CD4-positive, alpha-beta T cell treated with Interleukin-4 for 1 hour (primary cell): ENCODE measurements at regions not wholly inside any gene's neighbourhood (a gene's known extent, or its start where the extent isn't known, plus 50 kb on each side); places are given as distances from the start of the nearest gene placed in this dataset.

Experiments used
- DNase-seq, 2 donors: peaks; one replicate each; pipeline ENCODE4 v3.0.0-alpha.2; 2020 to 2022

- DNase-seq, result no peak
These were observed 59.6 kb upstream of the CDH13 start for GRCh38 chr16:82567175-82567574.

- no peak for DNase-seq
These were observed 63.4 kb upstream of the CDH13 start for GRCh38 chr16:82563401-82563800.

- no peak for DNase-seq
These were observed 64.5 kb upstream of the CDH13 start for GRCh38 chr16:82562183-82562683.

GRCh38 chr16:82560805-82561325 lies 65.9 kb upstream of the CDH13 start:
- DNase-seq, result no peak

GRCh38 chr16:82544378-82545160 lies 82.2 kb upstream of the CDH13 start:
- no peak for DNase-seq

- no peak for DNase-seq
These were observed 84.1 kb upstream of the CDH13 start for GRCh38 chr16:82542714-82543113.

- no peak for DNase-seq
These were observed 85.7 kb upstream of the CDH13 start for GRCh38 chr16:82541103-82541502.

- no peak for DNase-seq
These were observed 91.0 kb upstream of the CDH13 start for GRCh38 chr16:82535764-82536163.

- DNase-seq, result no peak
These were observed 91.5 kb upstream of the CDH13 start for GRCh38 chr16:82535262-82535661.

GRCh38 chr16:82533189-82533588 lies 93.6 kb upstream of the CDH13 start:
- DNase-seq, result no peak

- no peak for DNase-seq
These were observed 95.9 kb upstream of the CDH13 start for GRCh38 chr16:82530883-82531282.

- no peak for DNase-seq
These were observed 99.7 kb upstream of the CDH13 start for GRCh38 chr16:82527101-82527500.

GRCh38 chr16:82524976-82525375 lies 101.8 kb upstream of the CDH13 start:
- no peak for DNase-seq

GRCh38 chr16:82523815-82524214 lies 103.0 kb upstream of the CDH13 start:
- DNase-seq, result no peak

GRCh38 chr16:82522026-82522425 lies 104.7 kb upstream of the CDH13 start:
- DNase-seq, result no peak

- DNase-seq, result no peak
These were observed 108.0 kb upstream of the CDH13 start for GRCh38 chr16:82518811-82519210.

- DNase-seq, result no peak
These were observed 112.5 kb upstream of the CDH13 start for GRCh38 chr16:82514262-82514661.

- no peak for DNase-seq
These were observed 115.9 kb upstream of the CDH13 start for GRCh38 chr16:82510789-82511305.

GRCh38 chr16:82509691-82510430 lies 116.9 kb upstream of the CDH13 start:
- DNase-seq, result no peak

GRCh38 chr16:82506692-82507670 lies 119.8 kb upstream of the CDH13 start:
- DNase-seq, result no peak

GRCh38 chr16:82504836-82505235 lies 121.9 kb upstream of the CDH13 start:
- DNase-seq, result no peak

GRCh38 chr16:82499302-82499701 lies 127.5 kb upstream of the CDH13 start:
- DNase-seq, result no peak
